HG02973 (cell line): ENCODE measurements at regions not wholly inside any gene's neighbourhood (a gene's known extent, or its start where the extent isn't known, plus 50 kb on each side); places are given as distances from the start of the nearest gene placed in this dataset.
A peak's percentile ranks its signal among the peaks of the same experiment; 100 is the strongest.

Experiments used
- ATAC-seq: cut with Tn5 transposase; IDR thresholded peaks from one replicate; pipeline ENCODE4 v1.9.1; 2021; ENCODE audit warnings: moderate library complexity; ENCODE audit not compliant: unreplicated experiment

DNA sequence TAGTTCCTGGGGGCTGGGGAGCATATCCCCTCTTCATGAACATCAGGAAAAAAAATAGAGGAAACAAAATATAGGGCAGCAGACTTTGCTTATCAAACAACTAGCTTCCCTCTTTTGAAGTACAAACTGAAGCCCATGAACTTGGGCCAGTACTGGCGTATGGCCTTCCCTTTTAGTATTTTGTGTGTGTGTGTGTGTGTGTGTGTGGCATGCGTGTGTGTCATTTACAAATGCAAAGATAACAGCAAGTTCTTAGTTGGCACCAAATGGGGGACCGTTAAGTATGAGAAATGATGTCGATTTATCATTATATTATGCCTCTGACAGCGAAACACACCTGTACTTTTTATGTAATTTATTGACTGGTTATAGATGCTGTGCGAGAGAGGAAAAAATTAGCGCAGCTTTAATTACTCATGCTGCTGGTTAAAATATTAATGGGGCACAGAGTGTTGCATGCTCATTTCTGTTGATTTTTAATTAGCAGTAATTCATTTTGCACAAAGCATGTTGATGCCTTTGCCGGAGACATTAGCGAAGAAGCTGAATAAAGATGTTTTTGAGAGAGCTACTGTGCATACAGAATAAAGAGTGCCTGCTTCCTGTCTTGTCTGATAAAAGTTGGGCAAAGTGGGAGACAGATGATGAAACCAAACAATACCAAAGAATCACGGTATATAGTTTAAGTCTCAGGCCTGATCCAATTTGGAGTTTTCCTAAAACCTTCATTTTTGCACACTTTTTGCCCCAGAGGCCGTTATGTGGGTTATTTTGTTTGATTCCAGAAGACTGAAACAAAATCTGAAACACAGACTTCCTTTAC lies 297.1 kb downstream of the SATB1 start:
- no peak for ATAC-seq

DNA sequence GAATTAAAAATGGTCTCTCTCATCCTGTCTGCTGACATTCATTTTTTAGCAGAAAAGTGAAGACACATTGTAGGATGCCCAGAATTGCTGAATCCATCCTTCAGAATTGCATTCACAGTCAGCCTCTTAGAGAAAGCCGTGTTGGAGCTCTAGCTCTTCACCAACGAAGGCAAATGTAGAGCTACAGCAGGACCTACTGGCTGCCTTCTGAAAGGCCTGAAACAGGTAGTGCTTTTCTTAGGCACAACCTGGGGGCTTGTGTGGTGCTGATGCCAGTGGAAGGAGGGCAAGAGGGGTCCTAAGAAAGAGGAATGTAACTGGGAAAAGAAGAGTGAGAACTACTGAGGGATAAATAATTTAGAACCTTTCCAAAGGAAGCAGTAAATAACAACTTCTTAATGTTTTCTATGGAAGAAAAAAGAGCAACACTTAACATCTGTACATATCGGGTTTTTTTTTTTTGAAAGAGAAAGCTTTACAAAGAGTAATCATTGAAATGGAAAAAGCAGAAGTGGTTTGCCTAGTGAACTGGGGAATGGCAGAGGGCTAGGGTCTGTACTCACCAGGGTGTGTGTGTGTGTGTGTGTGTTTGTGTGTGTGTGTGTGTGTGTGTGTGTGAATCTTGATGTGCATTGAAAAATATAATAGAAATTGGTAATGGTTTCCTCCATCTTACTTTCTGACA lies 297.8 kb downstream of the SATB1 start:
- peak; percentile 96 for ATAC-seq

GRCh38 chr3:18126772-18127171 lies 298.4 kb downstream of the SATB1 start:
- ATAC-seq: no peak

GRCh38 chr3:18124501-18124900 lies 300.6 kb downstream of the SATB1 start:
- ATAC-seq: no peak

DNA sequence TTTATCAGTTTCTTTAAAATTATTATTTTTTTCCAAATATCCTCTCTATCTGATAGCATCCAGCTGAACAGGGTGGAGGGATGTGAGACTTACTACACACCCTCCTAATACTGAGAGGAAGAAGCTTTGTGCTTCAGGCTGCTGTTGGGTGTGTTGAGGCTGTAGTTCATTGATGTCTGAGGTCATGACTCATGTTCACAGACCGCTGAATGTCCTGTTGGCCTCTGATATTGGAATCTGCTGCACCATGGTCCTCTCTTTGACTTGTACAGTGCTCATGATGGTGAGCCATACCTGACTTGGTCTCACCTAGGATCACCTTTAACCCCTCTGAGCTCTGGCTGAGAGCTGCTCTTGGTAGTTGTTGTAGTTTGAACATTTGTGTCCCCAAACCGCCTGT lies 302.9 kb downstream of the SATB1 start:
- no peak for ATAC-seq

- ATAC-seq: no peak
Observed at GRCh38 chr3:18121020-18121419, 304.1 kb downstream of the SATB1 start.

GRCh38 chr3:18119866-18120265 lies 305.3 kb downstream of the SATB1 start:
- no peak for ATAC-seq

- no peak for ATAC-seq
Observed at GRCh38 chr3:18114894-18115293, 310.2 kb downstream of the SATB1 start.

GRCh38 chr3:18113417-18113816 lies 311.7 kb downstream of the SATB1 start:
- no peak for ATAC-seq

DNA sequence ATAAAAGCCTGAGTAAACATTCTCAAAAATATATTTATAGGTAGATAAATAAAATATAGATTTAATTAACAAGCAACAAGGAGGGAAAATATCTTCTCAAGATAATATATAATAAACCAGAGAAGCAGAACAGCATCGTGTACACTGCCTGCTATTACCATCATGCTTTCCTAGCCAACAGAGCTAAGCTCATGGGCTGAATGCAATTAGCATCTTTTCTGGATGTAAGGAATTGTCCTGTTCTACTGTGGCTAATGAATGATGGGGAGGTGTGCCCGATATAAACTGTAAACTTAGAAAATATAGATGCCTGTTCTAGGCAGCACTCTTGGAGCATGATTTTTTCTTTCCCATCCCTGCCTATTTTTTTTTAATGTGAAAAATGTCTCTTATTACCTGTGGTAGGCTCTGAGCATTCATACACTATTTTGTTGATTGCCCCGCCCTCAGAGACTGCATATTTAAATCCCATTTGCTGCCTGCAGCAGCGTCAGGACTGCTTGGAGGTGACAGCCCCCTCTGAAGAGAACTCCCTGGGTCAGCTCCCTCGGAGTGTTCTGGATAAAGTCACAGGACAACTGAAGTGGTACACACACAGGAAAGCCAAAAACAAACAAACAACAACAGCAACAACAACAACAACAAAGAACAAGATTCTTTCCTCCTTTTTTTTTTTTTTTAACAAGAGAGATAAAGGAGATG lies 312.3 kb downstream of the SATB1 start:
- no peak for ATAC-seq

GRCh38 chr3:18111796-18112232 lies 313.3 kb downstream of the SATB1 start:
- peak; percentile 90 for ATAC-seq

DNA sequence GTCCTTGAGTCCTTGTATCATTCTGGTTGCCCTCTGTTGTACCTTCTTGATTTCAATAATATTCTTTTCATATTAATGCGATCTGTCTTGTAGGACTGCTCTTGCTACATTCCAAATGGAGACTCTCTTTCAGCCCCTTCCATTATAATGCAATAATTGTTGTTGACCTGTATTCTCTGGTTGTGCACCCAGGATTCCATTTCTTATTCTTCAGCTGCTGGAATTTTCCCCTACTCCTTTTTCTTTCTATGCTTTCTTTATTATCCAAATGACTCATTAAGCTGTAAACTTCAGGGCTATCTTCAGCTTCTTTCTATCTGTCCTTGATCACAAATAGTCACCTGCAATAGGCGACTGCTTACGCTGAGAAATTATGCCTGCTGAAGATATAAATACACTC lies 321.5 kb downstream of the SATB1 start:
- no peak for ATAC-seq

DNA sequence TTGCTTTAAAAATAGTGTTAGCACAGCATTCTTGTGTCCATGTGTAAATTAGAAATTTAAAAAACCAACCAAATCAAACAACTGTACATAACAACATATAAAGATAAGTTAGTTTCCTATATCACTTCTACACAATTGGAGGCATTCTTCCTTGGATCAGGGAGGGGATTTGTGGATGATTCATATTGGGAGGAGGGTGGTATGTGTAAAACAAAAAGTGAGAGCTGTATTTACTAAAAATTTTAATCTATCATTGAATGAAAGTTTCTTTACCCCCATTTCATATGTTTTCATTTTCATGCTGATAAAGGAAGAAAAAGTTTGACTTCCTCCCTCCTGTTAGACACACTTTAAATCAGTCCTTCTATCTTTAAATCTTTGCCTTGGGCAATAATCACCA lies 325.0 kb downstream of the SATB1 start:
- ATAC-seq: no peak

DNA sequence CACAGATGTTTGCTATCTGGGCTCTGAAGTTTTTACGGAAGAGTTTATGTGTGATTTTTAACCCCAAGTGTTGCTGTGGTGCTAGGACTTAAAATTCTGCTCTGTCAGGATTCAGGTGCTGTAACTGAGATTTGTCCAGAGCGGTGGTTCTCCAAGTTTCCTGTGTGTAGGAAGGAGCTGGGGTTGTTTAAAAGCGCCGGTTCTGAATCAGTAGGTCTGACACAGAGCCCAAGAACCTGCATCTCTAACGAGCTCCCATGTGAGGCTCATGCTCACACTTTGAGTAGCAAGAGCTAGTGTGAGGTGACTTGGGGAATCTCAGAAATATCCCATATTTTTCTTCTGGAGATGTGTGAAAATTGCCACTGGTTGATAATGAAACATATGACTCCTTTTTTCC lies 325.5 kb downstream of the SATB1 start:
- ATAC-seq: no peak

DNA sequence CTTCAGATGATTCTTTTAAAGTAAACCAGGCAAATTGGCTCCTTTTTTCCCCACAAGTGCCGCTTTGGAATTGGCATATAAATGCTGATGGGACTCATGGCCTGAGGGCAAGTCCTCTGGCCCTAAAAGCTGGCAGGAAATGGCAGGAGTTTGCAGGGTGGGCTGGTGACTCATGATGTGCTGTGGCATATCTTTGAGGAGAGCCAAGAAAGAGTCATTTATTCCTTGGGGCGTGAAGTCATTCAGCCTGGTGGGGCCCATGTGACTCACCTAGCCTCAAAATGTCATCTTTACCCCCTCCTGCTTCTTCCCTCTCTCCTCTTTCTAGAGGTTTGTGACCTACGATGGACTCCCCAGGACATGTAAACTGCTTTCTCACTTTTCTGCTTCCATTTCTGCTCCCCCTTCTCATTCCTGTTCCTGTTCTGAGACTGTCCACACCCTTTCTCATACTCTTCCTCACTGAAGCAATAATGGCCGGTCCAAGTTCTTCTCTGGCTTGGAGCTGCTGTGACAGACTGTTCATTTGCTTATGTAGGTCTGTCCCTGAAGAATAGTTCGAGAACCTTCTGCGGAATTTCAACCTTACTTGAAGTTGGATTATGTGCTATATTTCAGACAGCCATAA lies 326.1 kb downstream of the SATB1 start:
- no peak for ATAC-seq

DNA sequence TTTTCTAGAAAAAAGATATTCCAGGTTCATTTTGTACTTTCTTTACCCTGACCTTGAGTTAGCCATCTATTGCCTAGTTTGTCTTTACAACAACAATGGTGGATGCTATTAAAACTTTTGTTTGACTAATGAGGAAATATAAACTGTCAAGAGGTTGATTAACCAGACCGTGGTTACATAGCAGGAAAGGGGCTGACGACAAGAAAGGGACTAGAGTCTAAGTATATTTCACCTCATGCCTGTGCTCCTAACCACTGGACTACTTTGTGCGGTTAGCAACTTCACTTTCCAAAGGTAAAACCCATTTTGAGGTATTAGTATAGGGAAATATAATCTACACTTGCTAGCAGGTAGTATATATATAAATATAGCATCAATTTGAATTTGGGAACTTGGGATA lies 327.1 kb downstream of the SATB1 start:
- no peak for ATAC-seq

DNA sequence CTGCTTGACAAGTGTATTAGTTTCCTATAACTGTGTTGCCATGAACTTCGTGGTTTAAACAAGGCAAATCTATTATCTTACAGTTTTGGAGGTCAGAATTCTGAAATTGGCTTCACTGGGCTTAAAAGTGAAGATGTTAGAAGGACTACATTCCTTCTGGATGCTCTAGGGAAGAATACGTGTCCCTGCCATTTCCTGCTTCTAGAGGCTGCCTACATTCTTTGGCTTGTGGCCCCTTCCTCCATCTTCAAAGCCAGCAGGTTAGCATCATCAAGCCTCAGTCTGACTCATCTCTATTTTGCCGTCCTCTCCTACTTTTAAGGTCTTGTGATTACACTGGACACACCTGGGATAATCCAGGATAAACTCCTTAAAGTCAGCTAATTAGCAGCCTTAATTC lies 327.7 kb downstream of the SATB1 start:
- ATAC-seq: no peak

DNA sequence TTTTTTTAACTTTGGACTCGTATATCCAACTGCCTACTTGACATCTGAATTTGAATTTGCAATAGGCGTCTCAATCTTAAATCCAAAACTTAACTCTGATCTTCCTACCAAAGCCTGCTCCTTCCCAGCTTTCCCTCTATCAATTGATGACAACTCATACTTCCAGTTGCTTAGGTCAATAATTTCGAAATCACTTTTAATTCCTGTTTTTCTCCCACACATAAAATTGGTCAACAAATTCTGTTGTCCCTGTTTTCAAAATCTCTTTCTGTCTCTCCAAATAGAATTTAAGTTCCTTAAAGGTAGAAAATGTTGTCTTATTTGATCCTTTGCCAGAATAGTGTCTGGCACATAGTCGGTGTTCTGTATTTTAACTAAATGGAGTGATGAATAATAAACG lies 332.4 kb downstream of the SATB1 start:
- no peak for ATAC-seq

DNA sequence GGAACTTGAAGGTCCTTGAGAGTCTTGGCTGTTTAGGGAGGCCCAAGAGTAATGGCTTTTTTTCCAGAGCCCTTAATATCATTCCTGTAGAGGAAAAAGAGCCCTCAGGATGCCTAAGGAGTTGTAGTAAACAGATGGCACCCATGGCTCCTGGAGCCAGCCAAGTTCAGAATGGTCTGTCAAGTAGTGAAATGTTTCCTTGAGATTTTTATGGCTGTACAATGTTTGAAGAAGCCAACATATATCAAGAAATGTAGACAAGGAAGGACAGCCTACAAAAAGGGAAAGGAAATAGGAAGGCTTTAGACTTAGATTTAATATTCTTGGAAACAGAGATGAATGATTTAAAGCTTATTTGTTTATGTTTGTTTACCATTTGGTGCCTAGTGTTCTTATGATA lies 334.8 kb downstream of the SATB1 start:
- no peak for ATAC-seq

- ATAC-seq: no peak
Observed at GRCh38 chr3:18087988-18088387, 337.2 kb downstream of the SATB1 start.

DNA sequence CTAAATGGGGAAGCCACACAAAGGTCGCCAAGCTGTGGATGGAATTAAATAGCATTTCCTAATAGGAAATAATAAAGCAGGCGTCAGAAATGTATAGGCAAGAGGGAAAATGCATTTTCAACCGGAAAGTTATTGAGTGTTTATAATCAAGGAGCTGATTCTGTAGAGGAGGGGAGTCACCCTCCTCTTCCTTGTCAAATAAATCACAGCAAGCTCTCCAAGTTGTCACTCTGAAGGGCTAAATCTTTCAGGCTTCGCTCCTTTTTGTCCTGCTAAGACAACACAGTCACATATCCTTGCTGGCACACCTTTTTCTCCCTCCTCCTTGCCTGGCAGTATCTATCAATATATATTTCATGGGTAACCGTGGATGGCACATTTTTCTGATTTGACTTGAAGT lies 338.4 kb downstream of the SATB1 start:
- ATAC-seq: no peak
